IPS-NIHi7 (cell line): ENCODE measurements at regions not wholly inside any gene's neighbourhood (a gene's known extent, or its start where the extent isn't known, plus 50 kb on each side); places are given as distances from the start of the nearest gene placed in this dataset.
"Not testable (repeated sequence)": the region's sequence is repeated elsewhere in the genome, so short reads cannot be mapped to it uniquely, and the experiment has no call there.

Experiments
- DNase-seq: peaks from one replicate; pipeline ENCODE4 v3.0.0; 2012; ENCODE audit warnings: mixed read lengths; ENCODE audit errors: extremely low spot score

DNA sequence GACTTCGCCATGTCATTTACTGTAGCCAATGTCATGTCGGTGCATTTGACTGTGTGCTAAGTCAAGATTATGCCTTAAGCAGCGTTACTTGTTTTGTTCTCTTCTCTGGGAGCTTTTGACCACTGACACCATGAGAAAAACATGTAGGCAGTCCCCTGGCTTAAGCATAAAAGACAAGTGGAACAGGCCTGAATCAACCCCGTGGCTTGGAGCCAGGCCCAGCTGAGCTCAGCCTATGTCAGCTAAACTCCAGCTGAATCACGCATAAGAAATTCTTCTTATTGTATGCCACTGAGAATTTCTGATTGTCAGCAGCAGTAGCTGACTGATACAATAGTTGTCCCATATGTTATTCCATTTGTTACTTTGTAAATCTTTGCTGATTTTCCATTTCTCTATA lies 261.9 kb downstream of the CBLL2 start:
- no peak for DNase-seq

DNA sequence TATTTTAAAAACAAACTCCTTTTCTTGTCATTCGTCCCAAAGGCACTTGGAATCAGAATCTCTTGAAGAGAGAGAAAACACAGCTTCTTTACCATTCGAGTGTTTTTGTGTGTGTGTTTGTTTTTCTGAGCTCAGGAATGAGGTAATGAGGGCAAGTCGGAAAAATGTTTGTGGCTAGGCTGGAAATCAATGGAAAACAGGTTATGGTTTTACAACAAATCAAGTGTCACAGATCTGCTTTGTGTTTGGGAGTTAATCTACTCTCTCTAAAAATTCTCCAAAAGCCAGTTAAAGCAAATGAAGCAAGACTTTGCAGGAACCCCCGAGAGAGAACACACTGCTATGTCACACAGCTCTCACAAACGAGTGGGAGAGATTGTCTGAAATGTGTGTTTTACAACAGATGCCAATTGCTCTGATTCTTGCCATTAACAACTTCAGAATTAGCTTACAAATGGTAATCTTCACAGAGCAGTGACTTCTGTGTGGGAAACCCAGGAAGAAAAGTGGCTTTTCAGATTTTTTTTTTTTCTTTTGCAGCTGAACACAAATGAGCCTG lies 264.1 kb downstream of the CBLL2 start:
- no peak for DNase-seq

DNA sequence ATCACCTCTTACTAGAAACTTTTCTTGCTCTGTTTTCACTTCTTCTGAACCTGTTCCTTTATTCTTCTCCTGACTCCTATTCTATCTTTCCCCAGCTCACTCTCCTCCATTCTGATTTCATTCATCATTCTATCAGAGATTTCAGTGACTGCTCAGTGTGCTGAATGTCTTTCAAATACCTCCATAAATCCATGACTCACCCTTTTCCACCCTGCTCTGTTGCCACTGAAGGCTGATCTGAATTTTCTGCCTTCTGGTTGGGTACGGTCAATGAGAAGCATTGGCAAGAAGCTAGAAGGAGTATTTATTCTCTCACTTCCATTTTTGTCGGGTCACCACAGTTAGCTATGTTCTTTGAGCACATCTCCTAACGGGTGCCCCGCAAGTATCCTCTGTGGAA lies 265.9 kb downstream of the CBLL2 start:
- no peak for DNase-seq

DNA sequence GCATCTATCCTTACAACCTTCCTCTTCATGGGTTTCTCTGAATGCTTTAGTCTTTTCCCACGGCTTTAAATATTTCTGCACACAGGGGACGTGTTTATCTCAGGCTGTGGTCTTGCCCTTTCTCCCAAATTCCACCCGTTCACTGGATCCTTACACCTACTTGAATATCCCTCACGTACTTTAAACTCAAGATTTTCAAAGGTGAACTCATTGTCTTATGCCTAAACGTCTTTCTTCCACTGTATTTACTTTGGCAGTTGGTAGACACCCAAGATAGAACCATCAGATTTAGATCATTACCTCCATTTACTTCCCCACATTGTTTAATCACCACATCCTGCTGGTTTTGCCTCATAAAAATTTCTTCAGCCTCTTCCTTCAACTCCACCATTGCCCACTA lies 269.2 kb downstream of the CBLL2 start:
- DNase-seq: no peak

DNA sequence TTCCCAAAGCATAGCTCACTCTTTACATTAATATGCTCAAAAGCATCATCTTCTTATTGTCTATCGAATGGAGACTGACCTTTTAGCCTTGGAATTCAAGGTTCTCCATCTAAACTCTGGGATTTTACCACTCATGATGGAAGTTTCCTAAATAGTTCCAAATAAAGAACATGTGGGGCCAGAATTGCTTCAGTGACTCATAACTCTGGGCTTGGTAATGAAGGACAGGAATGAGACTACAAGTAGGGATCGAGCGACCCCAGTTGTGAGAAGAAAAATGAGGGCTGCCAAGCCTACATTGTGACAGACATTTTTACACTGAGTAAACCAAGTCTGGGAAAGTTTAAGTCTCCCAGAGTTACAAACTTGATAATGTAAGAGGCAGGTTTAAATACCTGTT lies 269.9 kb downstream of the CBLL2 start:
- DNase-seq: no peak

DNA sequence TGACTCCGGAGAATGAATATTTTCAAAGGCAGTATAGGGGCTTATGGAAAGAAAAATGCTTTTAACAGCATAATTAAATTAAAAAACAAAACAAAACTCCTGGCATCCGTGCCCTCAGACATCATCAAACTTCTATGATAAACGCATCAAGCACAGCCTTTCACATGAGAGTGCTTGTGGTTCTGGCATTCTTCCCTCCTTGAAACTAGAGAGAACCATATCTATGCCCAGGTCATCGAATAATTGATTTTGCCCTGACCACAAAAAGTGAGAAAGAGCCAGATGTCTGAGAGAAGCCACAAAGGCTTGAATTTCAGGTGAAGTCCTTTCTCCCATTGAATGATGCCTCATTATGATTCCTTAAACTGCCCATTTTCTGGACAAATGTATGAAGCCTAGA lies 286.8 kb downstream of the CBLL2 start:
- no peak for DNase-seq

DNA sequence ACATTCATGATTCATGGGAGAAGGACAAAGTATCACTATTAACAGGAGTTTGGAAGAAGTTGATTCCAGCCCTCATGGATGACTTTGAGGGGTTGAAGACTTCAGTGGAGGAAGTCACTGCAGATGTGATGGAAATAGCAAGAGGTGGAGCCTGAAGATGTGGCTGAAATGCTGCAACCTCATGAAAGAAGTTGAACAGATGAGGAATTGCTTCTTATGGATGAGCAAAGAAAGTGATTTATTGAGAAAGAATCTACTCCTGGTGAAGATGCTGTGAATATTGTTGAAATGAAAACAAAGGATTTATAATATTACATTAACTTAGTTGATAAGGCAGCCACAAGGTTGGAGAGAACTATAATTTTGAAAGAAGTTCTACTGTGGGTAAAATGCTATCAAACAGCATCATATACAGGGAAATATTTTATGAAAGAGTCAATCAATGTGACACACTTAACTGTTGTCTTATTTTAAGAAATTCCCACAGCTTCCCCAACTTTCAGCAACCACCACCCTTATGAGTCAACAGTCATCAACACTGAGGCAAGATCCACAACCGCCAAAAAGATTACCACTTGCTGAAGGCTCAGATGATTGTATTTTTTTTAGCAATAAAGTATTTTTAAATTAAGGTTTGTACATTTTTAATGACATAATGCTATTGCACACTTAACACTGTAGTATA lies 302.6 kb downstream of the CBLL2 start:
- DNase-seq: no peak

DNA sequence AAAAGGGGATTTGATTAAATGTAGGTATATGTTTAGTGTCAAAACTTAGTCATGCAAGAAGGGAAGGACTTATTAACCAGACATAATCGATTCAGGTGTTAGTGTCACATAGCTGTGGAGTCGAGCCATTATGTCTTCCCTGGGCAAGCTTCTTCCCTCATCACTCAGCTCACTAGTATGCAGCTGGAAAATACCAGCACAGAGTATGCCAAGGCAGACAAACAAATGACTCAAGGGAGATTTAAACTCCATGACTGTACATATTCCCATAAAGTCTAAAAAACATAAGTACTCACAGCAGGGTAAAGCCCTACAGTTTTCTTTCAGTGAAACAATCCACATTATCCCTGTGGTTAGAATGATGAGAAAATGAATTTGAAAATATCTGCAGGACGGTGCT lies 304.5 kb downstream of the CBLL2 start:
- no peak for DNase-seq

DNA sequence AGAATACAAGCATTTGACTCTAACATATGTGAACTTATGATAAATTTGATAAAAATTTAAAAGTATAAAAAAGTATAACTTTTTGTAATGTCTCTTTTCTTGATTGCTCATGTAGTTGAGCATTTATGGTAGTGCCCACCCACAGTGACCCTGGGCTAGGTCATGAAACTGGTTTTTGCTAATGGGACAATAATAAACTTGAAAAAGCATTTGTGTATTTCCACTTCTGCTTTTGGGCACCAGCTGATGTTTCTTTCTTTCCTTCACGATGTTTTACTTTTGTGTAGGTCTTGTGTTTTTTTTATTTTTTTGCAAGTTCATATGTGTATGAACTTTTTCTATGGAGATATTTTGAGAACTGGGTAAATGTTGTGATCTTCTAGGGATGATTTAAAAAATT lies 313.1 kb downstream of the CBLL2 start:
- DNase-seq: no peak

DNA sequence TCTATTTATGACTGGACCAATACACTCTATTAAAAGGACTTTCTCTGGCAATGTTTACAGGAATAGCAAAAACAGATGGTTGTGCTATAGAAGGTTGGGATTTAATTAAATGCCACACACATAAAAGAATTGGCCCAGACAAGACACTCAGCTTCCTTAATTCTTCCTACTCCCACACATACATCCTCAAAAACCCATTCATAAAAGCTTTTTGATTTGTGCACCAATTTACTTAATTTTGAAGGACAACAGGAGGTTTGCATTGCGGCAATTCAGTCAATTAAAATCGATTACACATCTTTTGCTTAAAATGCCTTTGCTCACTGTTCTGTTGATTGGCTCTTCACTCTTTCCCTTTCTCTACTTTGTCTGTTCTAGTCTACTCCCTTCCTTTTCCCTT lies 317.1 kb downstream of the CBLL2 start:
- DNase-seq: no peak

DNA sequence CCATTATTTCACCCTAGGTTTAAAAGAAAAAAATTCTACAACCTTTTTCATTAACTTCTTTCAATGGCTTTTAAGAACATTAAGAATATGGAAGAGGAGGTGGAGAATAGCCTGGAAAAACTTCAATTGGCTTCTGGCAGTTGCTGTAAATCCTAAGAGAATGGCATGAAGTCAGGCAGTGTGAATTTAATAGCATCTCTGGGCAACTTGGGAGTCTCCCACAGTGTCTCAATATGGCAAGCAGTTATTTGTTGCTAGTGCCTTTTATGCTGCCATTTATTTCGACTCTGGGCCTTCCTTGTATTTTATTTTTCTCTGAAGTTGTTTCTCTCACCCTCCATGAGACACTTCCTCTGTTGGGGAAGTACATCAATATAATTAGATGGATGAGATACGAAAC lies 322.1 kb downstream of the CBLL2 start:
- no peak for DNase-seq

DNA sequence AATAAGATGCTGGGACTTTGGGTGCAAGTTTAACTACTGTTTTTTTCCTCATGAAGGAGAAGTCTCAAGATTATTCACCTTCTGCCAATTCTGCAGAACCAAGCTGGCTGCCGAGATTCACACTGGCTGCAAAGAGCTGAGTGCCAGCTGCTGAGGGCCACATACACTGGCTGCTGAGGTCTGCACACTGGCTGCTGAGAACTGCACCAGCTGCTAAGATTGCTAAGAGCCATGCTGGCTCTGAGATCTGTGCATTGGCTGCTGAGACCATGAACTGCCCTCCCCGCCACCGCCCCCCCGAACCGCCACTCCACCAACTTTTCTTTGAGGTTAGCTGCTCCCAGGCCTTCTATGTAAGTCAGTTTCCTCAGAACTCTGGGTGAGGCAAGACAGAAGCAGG lies 330.3 kb downstream of the CBLL2 start:
- DNase-seq: no peak

DNA sequence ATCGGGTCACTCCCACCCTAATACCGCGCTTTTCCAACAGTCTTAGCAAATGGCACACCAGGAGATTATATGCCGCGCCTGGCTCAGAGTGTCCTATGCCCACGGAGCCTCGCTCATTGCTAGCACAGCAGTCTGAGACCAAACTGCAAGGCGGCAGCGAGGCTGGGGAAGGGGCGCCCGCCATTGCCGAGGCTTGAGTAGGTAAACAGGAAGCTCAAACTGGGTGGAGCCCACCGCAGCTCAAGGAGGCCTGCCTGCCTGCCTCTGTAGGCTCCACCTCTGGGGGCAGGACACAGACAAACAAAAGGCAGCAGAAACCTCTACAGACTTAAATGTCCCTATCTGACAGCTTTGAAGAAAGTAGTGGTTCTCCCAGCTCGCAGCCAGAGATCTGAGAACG lies 336.7 kb downstream of the CBLL2 start:
- DNase-seq: not testable (repeated sequence)

DNA sequence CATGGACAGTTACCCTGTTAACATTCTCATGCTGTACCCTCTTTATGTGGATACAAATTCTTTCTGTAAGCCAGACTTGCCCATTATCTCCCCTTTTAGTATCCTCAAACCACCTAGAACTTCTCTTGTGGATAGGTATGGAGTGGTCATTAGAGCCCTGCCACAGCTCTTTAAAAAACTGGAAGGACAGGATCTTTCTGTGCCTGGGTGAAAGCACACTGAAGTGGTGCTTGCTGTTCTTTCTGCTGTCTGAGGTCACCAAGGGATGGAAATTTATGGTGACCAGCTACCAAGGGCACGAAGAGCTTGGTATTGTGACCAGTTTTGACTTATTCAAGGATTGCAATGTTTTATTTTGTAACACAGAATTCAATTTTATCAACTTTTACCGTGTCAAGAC lies 344.2 kb downstream of the CBLL2 start:
- no peak for DNase-seq

DNA sequence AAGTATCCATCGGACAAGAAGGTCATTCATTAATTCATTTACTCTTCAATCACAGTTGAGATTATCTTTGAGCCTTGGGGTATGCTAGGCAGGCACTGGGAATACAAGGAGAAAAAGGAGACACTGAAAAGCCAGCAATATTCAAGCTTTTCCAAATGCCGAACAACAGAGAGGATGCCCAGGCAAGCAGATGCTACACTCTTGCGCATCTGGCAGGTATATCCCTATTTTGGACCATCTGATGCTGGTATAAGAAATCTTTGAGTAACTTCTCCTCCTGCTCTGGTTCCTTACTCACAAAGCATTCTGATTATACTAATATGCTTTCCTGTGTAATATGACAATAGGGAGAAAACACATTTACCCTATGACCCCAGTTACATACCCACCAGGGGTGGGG lies 354.9 kb downstream of the CBLL2 start:
- DNase-seq: no peak

DNA sequence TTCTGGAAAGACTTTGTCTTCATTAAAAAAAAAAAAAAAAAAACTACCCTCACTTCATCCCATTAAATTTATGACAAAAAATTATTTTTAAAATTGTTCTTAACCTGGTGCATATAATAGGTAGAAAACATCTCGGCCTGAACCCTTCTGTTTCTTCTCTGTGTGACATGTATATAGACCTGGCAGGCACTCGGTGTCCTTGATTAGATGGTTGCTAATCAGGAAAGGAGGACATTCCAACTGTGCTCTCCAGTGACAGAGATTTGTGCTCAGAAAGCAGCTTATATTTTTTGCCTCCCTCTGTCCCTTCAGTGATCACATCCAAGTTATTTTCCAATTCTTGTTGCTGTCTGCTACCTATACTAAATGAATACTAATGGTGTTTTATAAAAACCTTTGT lies 355.6 kb downstream of the CBLL2 start:
- no peak for DNase-seq

DNA sequence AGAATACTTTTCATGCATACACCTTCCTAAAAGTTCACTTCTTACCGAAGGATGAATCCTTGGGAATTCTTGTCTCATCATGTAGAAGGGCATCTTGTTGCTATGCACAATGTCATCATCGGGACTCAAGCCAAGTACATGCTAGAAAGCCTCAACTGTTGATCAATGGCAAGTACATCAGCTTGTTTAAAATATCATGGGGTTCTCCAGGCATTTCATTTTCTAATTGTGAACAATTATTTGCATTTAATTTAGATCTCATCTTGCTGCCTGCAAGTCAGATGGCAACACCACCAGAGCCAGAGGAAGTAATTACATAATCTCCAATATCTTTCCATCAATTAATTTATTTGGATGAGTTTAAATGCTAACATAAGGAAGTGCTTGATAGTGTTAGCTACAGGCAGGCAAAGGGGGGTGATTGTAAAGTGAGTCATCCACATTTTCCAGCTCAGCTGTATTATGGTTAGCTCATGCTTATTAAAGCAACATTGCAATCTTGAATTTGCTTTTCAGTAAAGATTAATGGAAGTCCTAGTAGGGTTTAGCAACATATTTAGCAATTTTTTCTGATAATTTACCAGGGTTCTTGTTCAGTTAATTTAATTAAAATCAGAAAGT lies 356.5 kb downstream of the CBLL2 start:
- no peak for DNase-seq

DNA sequence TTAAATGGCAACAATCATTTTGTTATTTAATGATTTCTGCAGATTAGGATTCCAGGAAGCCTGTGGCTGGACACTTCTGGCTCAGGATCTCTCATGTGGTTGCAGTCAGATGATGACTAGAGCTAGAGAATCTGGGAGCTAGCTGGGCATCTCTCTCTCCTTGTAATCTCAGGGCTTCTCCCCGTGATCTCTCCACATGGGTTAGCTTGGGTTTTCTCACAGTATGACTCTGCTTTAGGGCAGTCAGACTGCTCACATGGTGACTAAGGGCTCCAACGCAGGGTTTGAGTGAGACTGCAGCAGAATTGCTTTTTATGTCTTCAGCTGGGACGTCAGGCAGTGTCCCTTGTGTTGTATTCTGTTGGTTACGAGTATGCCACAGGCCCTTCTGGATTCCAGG lies 361.4 kb downstream of the CBLL2 start:
- DNase-seq: no peak

DNA sequence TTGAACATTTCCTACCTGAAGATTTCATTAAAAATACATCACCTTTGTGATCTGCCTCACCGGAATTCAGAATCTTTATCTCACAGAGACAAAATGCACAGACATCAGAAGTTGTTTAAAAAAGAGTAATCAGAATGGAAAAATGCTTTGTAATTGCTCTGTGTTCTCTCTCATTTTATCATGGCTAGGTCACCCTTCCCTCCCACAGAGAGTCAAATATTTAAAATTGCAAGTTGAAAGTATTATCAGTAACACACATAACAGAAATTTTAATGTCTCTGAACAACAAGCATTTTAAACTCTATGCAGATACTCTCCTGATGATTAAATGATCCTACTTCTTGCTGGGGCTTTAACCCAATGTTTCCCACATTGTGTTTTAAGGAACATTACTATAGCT lies 362.0 kb downstream of the CBLL2 start:
- DNase-seq: no peak

DNA sequence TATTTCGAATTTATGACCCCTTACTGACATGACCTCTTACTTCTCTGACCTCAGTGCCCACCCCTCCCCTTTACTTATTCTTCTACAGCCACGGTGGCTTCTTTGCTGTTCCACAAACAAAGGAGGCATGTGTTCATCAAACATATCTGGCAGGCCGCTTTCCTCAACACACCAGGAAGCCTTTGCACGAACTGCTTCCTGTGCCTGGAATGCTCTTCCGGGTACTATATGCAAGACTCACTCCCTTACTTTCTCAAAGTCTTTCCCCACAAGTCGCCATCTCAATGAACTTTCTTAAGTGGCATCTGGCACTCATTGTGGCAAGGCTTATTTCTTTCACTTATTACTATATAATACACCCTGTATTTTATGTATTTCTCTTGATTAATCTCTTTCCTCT lies 351.5 kb upstream of the DDX53 start:
- DNase-seq: no peak

DNA sequence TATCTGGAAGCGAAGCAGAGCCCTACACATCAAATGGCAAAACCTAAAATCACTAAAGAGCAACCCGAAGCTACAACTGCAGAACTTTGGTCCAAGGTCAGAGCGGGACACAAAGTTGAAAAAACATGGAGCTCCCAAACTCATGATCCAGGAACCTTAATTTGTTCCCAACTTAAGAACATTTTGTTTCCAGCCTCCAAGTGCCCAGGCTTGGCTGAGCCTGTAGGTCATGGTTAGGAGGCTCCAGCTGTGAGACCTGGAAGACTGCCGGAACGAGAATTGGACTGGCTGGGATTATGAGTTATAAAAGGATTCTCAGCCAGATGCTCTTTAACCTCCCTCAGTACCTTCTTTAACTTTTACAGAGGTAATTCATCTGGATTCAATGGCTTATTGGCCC lies 349.1 kb upstream of the DDX53 start:
- no peak for DNase-seq

DNA sequence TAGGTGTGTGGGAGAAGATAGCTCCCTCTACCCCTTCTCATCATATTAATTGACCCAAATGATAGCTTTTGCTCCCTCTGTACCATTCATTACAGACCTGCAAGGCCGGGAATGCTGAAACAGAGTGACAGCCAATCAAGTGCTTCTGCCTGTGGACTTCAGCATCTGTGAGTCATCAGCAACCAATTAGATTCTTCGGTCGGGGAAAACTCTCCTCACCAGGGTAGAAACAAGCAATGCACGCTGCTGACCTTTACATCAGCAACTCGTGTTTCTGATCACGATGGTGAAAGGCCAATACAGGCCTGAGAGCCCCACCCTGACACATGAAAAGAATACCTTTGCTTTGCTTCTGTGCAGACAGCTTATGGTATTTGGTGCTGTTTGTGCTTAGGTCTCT lies 347.2 kb upstream of the DDX53 start:
- peak; percentile 87 for DNase-seq

DNA sequence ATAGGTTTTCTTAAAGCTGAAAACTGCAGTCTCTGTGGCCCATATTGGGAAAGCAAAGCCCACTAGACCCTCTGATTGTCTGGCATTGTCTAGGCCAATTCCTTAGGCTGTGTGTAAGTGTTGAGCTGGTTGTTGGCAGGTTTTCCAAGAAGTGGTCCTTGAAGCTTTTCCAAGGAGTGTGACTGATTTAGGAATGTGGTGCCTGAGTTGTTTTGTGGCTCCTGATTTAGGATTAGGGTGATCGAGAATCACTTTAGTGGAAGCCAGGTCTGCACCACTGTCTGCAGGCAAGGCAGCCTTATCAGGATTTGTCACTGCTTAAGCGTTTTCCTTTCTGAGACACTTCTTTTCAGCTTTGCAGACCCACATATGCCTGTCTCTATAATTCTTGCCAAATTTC lies 339.0 kb upstream of the DDX53 start:
- DNase-seq: no peak

DNA sequence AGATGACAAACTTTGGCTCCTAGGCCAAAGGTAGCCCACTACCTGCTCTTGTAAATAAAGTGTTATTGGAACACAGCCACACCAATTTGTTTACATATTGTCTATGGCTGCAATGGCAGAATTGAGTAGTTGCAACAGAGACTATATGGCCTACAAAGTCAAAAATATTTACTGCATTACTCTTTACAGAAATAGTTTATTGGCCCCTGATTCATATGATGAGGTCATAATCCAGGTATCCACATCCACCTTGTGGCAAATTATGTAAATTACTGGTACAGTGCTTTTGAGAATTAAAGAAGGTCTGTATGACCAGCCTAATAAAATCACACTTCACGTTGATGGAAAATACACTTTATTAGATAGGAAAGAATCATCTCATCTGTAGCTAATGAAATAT lies 337.0 kb upstream of the DDX53 start:
- DNase-seq: no peak
